ENCODE measurements at regions not wholly inside any gene's neighbourhood (a gene's known extent, or its start where the extent isn't known, plus 50 kb on each side); places are given as distances from the start of the nearest gene placed in this dataset.

DNA sequence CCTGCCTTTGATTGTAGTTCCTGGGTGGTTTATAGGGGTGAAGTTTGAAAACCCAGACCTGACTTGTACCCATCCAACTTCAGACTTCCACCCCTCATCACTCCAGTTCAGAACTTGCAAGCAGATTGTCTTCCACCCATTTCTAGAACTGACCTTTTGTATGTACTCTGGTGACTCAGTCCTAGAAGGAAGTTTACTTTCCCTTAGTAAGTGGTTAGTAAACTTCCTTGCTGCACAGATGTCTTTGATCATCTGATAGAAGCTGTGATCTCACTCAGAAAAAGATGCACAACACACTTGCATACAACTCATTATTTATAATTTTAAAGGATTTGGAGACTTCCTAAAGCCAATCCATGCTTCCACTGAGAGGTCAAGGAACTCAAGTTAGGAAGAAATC lies 368.0 kb downstream of the MFSD1 start:
- intact Hi-C loops (cut with DNase I): no loop called here
- DNase-seq: no peak
- H3K4me1 ChIP-seq (ENCODE audit: control insufficient read depth in 1 of 2, insufficient read depth in 2 of 2, low read length in 2 of 2): no peaks in the 10 kb centered on the region
- peak; percentile 36 for ATAC-seq (ENCODE audit: low FRiP score)
- no peak overlapping the region for H3K27ac ChIP-seq (ENCODE audit: low read depth in 1 of 2, low read length in 2 of 2)
- H3K36me3 ChIP-seq (ENCODE audit: control insufficient read depth in 1 of 2, insufficient read depth in 2 of 2, low read length in 1 of 2): no peaks in the 10 kb centered on the region
- H3K27me3 ChIP-seq (ENCODE audit: control insufficient read depth in 1 of 2, insufficient read depth in 2 of 2, low read length in 1 of 2): no peaks in the 10 kb centered on the region
- H3K4me3 ChIP-seq (ENCODE audit: low read length in 2 of 2): no peak overlapping the region
- H3K9me3 ChIP-seq (ENCODE audit: control insufficient read depth, low read length): no peaks in the 10 kb centered on the region

DNA sequence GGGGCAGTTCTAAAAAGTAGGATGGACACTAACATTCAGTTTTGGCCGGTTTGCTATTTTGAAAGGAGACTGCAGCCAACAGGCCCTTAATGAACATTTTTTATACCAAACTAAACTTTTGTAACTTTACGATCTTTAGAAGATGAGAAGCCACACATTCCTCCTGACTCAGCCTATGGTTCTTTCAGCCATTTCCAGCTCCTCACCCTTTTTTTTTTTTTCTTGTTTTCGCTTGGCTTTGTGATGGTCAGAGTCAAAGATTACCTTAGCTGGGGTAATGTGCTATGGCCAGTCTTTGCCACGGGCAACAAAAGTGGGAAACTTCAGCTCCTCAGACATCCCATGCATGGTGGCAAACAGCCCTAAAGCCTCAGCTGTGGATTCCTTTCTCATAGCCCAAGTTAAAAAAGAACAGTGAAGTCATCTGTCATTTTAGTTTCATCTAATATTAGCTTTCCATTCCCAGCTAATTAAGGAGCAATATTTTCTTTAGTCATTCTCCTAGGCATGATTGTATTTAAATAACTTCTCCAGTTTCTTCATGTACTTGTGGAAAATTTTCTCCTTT lies 368.7 kb downstream of the MFSD1 start:
- 61 to 62% methylated on average over 4 of the region's 4 CpGs for WGBS, 2 donors
- intact Hi-C loops (cut with DNase I): no loop called here
- H3K4me3 ChIP-seq (ENCODE audit: low read length in 2 of 2): no peak overlapping the region
- H3K27me3 ChIP-seq (ENCODE audit: control insufficient read depth in 1 of 2, insufficient read depth in 2 of 2, low read length in 1 of 2): no peaks in the 10 kb centered on the region
- no peaks in the 10 kb centered on the region for H3K36me3 ChIP-seq (ENCODE audit: control insufficient read depth in 1 of 2, insufficient read depth in 2 of 2, low read length in 1 of 2)
- no peak overlapping the region for H3K27ac ChIP-seq (ENCODE audit: low read depth in 1 of 2, low read length in 2 of 2)
- DNase-seq: no peak
- H3K9me3 ChIP-seq (ENCODE audit: control insufficient read depth, low read length): no peaks in the 10 kb centered on the region
- H3K4me1 ChIP-seq (ENCODE audit: control insufficient read depth in 1 of 2, insufficient read depth in 2 of 2, low read length in 2 of 2): no peaks in the 10 kb centered on the region
- no peak for ATAC-seq (ENCODE audit: low FRiP score)

DNA sequence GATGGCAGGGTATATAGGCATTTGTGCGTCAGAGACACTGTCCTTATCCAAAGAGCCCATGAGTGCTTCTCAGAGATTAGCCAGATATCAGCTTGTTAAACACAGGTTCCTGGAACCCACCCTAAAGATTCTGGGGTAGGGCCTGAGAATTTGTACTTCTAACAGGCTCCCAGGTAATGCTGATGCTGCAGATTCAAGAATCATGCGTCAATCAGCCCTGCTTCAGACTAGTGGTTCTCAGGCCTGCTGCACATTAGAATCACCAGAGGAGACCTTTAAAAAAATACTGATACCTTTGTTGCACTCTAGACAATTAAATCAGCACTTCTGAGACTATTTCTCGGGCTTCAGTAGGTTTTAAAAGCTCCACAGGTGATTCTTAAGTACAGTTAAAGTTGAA lies 369.5 kb downstream of the MFSD1 start:
- Histone ChIP-seq H3K9me3 (ENCODE audit: control insufficient read depth, low read length) (no peaks in the 10 kb centered on the region), H3K4me1 (ENCODE audit: control insufficient read depth in 1 of 2, insufficient read depth in 2 of 2, low read length in 2 of 2) (no peaks in the 10 kb centered on the region), H3K36me3 (ENCODE audit: control insufficient read depth in 1 of 2, insufficient read depth in 2 of 2, low read length in 1 of 2) (no peaks in the 10 kb centered on the region), H3K27ac (ENCODE audit: low read depth in 1 of 2, low read length in 2 of 2) (no peak overlapping the region), H3K4me3 (ENCODE audit: low read length in 2 of 2) (no peak overlapping the region), H3K27me3 (ENCODE audit: control insufficient read depth in 1 of 2, insufficient read depth in 2 of 2, low read length in 1 of 2) (no peaks in the 10 kb centered on the region)
- no peak for DNase-seq
- WGBS, 2 donors: 33 to 58% methylated on average over 3 of the region's 3 CpGs
- intact Hi-C loops (cut with DNase I): no loop called here
- ATAC-seq (ENCODE audit: low FRiP score): no peak

DNA sequence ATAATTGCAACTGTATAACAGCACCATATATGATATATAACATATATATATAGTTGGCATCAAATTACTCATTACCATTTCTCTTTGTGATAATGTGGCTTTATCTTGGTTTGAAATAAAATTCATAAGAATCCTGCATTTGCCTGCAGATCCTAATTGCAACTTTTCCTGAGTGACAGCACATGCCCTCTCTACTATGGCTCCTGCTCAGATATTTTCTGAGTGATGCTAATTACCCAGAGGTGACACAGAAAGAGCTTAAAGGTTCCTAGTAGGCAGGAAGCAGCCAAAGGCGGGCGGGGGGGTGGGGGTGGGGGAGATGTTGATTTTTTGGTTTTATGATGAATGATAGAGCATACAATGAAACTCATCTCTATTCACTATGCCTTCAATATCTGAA lies 370.6 kb downstream of the MFSD1 start:
- WGBS, 2 donors: 49 to 76% methylated on average over 2 of the region's 2 CpGs
- DNase-seq (no peak), ATAC-seq (ENCODE audit: low FRiP score) (no peak)
- intact Hi-C loops (cut with DNase I): no loop called here
- H3K4me1 ChIP-seq (ENCODE audit: control insufficient read depth in 1 of 2, insufficient read depth in 2 of 2, low read length in 2 of 2): no peaks in the 10 kb centered on the region
- H3K4me3 ChIP-seq (ENCODE audit: low read length in 2 of 2): no peak overlapping the region
- no peak overlapping the region for H3K27ac ChIP-seq (ENCODE audit: low read depth in 1 of 2, low read length in 2 of 2)
- H3K27me3 ChIP-seq (ENCODE audit: control insufficient read depth in 1 of 2, insufficient read depth in 2 of 2, low read length in 1 of 2): no peaks in the 10 kb centered on the region
- no peaks in the 10 kb centered on the region for H3K9me3 ChIP-seq (ENCODE audit: control insufficient read depth, low read length)
- no peaks in the 10 kb centered on the region for H3K36me3 ChIP-seq (ENCODE audit: control insufficient read depth in 1 of 2, insufficient read depth in 2 of 2, low read length in 1 of 2)

DNA sequence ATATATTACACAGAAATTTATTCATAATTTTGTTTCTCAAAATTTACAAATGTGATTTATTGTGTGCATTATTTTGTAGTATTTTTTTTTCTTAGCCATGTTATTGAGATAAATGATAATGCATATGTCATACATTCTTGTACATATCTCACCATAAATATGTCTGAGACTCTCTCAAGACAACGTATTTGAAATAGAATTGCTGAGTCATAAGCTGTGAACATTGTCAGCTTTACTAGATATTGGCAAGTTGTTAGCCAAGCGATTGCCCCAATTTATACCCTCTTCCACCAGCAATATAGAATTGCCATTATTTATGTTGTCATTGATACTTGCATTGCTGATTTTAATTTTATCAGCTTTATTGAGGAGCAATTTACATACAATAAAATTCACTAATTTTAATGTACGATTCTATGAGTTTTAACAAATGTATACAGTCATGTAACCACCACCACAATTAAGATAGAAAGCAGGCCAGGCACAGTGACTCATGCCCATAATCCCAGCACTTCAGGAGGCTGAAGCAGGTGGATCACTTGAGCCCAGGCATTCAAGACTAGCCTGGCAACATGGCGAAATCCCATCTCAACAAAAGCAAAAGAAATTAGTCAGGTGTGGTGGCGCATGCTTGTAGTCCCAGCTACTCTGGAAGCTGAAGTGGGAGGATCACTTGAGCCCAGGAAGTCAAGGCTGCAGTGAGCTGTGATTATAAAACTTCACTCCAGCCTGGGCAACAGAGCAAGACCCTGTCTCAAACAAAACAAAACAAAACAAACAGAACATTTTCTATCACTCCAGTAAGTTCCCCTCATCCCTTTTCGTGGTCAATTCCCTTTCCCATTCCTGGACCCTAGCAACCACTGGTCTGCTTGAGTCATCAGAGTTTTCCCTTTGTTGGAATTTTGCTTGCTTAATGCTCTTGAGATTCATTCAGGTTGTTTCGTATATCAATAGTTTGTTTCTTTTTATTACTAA lies 373.1 kb downstream of the MFSD1 start:
- H3K36me3 ChIP-seq (ENCODE audit: control insufficient read depth in 1 of 2, insufficient read depth in 2 of 2, low read length in 1 of 2): no peaks in the 10 kb centered on the region
- 64 to 66% methylated on average over 7 of the region's 7 CpGs for WGBS, 2 donors
- no peak for DNase-seq

DNA sequence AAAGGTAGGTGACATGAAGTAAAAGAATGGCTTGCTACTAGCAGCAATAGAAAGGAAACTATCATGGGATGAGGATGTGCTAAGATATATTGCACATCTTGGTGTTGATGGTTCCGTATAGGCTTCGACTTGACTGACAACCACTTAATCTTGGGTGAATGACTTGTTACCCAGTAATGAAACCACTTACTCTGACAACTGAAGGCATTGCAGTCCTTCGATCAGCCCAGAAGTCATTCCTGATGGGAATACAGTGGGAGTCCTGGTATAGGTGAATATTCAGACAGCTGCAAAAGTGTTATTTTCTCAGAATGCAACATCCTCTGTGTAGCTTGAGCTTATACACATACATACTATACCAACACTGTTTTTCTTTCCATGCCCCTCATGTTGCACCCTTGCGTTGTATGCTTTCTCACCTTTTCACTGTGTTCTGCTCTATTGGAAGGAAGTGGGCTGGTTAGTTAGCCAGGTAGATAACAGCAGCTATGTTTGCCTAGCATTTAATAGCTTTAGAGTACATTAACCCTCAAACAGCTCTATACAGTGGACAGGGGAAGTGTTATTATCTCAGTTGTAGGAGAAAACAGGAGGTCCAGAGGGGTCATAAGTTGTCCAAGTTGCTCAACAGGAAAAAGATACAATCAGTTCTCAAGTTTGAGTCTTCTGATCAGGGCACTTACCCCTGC lies 376.5 kb downstream of the MFSD1 start:
- H3K27ac ChIP-seq (ENCODE audit: low read depth in 1 of 2, low read length in 2 of 2): no peak overlapping the region
- no peak for DNase-seq
- no peaks in the 10 kb centered on the region for H3K36me3 ChIP-seq (ENCODE audit: control insufficient read depth in 1 of 2, insufficient read depth in 2 of 2, low read length in 1 of 2)
- intact Hi-C loops (cut with DNase I): no loop called here
- no peaks in the 10 kb centered on the region for H3K9me3 ChIP-seq (ENCODE audit: control insufficient read depth, low read length)
- no peaks in the 10 kb centered on the region for H3K4me1 ChIP-seq (ENCODE audit: control insufficient read depth in 1 of 2, insufficient read depth in 2 of 2, low read length in 2 of 2)
- 80 to 88% methylated on average over 4 of the region's 4 CpGs for WGBS, 2 donors
- H3K4me3 ChIP-seq (ENCODE audit: low read length in 2 of 2): no peak overlapping the region
- no peak for ATAC-seq (ENCODE audit: low FRiP score)
- no peaks in the 10 kb centered on the region for H3K27me3 ChIP-seq (ENCODE audit: control insufficient read depth in 1 of 2, insufficient read depth in 2 of 2, low read length in 1 of 2)

More for the DNA sequence above, 373.1 kb downstream of the MFSD1 start:
- no peaks in the 10 kb centered on the region for H3K27me3 ChIP-seq (ENCODE audit: control insufficient read depth in 1 of 2, insufficient read depth in 2 of 2, low read length in 1 of 2)
- H3K4me3 ChIP-seq (ENCODE audit: low read length in 2 of 2): no peak overlapping the region
- H3K4me1 ChIP-seq (ENCODE audit: control insufficient read depth in 1 of 2, insufficient read depth in 2 of 2, low read length in 2 of 2): no peaks in the 10 kb centered on the region
- ATAC-seq (ENCODE audit: low FRiP score): no peak
- H3K9me3 ChIP-seq (ENCODE audit: control insufficient read depth, low read length): no peaks in the 10 kb centered on the region
- intact Hi-C loops (cut with DNase I): no loop called here
- H3K27ac ChIP-seq (ENCODE audit: low read depth in 1 of 2, low read length in 2 of 2): no peak overlapping the region

DNA sequence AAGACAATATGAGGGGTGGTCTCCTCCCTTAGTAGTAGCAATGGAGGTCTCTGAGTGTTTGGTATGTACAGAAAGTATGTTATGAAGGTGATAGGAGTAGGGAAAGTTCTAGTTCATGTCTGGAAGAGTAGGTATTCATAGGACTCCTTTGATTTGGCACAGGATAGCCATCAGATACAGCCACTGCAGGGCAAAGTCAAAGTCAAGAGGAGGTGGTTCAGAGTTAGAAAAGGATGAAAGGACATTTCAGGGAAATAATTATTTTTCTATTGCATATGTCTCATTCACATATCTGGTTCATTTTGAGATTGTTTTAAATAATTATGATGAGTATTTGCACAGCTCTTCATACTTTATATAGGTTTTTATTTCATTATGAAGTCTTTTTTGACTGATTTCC lies 381.1 kb downstream of the MFSD1 start:
- Histone ChIP-seq H3K9me3 (ENCODE audit: control insufficient read depth, low read length) (no peaks in the 10 kb centered on the region), H3K4me3 (ENCODE audit: low read length in 2 of 2) (no peak overlapping the region), H3K4me1 (ENCODE audit: control insufficient read depth in 1 of 2, insufficient read depth in 2 of 2, low read length in 2 of 2) (no peaks in the 10 kb centered on the region), H3K27me3 (ENCODE audit: control insufficient read depth in 1 of 2, insufficient read depth in 2 of 2, low read length in 1 of 2) (no peaks in the 10 kb centered on the region), H3K27ac (ENCODE audit: low read depth in 1 of 2, low read length in 2 of 2) (no peak overlapping the region), H3K36me3 (ENCODE audit: control insufficient read depth in 1 of 2, insufficient read depth in 2 of 2, low read length in 1 of 2) (no peaks in the 10 kb centered on the region)
- ATAC-seq (ENCODE audit: low FRiP score) (no peak), DNase-seq (no peak)
- intact Hi-C loops (cut with DNase I): no loop called here

DNA sequence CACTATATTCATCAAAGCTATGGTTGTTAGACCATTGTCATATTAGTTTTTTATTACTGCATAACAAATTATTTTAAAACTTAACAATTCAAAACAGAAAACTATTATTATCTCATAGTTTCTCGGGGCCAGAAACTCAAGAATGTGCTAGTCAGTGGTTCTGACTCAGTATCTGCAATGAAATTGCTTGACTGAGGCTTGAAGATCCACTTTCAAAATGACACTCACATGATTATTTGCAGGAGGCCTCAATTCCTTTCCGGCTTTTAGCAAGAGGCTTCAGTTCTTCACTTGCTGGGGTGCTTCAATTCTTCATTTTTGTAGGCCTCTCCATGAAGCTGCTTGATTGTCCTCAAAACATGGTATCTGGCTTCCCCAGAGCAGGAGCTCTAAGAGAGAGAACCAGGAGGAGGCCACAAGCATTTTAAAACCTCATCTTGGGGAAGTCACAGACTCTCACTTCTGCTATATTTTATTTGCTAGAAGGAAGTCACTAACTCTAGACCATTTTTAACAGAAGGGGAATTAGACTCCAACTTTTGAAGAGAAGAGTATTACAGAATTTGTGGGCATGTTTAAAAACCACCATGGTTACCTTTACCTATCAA lies 383.7 kb downstream of the MFSD1 start:
- 63 to 69% methylated on average over 2 of the region's 2 CpGs for WGBS, 2 donors
- Histone ChIP-seq H3K4me1 (ENCODE audit: control insufficient read depth in 1 of 2, insufficient read depth in 2 of 2, low read length in 2 of 2) (no peaks in the 10 kb centered on the region), H3K27me3 (ENCODE audit: control insufficient read depth in 1 of 2, insufficient read depth in 2 of 2, low read length in 1 of 2) (no peaks in the 10 kb centered on the region), H3K9me3 (ENCODE audit: control insufficient read depth, low read length) (no peaks in the 10 kb centered on the region), H3K4me3 (ENCODE audit: low read length in 2 of 2) (no peak overlapping the region), H3K36me3 (ENCODE audit: control insufficient read depth in 1 of 2, insufficient read depth in 2 of 2, low read length in 1 of 2) (no peaks in the 10 kb centered on the region), H3K27ac (ENCODE audit: low read depth in 1 of 2, low read length in 2 of 2) (no peak overlapping the region)
- ATAC-seq (ENCODE audit: low FRiP score): no peak
- intact Hi-C loops (cut with DNase I): no loop called here
- no peak for DNase-seq
